A549 (cell line): ENCODE measurements at regions not wholly inside any gene's neighbourhood (a gene's known extent, or its start where the extent isn't known, plus 50 kb on each side); places are given as distances from the start of the nearest gene placed in this dataset.
A peak's percentile ranks its signal among the peaks of the same experiment; 100 is the strongest.

ENCODE experiments used
- ATAC-seq, 2 experiments: fragments of 200-7000 bp in 1 of 2; fragments of >200 bp in 1 of 2; cut with Nextera tagmentation in 1 of 2; cut with Tn5 transposase in 1 of 2; 3 replicates each; pipeline versions ENCODE4 v1.8.0 to v1.9.1; 2018 to 2020; ENCODE audit warnings: mild to moderate bottlenecking in 1 of 2, moderate library complexity in 1 of 2
- CTCF ChIA-PET: fragments of 300-600 bp; sonication (Branson Sonifier 250); formaldehyde crosslinking; extraction: SDS; loops from one replicate; lab custom pipeline; 2021; ENCODE audit warnings: antibody characterized with exemption, inconsistent platforms; lab: Yijun Ruan, JAX
- POLR2A ChIA-PET: fragments of 350-600 bp; formaldehyde crosslinking; extraction: SDS; loops from one replicate; lab custom pipeline; 2021; ENCODE audit warnings: antibody characterized with exemption, inconsistent platforms; lab: Yijun Ruan, JAX
- DNase-seq, 2 experiments: peaks; one replicate each; pipeline versions ENCODE4 v3.0.0 to v3.0.0-alpha.2; 2011 to 2016; ENCODE audit warnings: low read depth in 1 of 2, low spot score in 1 of 2
- FAIRE-seq: peaks from 2 replicates; lab custom pipeline; 2011; peaks lifted over from hg19 to GRCh38; lab: Jason Lieb, UNC
- H3K27ac ChIP-seq, 2 experiments: fragments of >200 bp; sonication (Bioruptor Twin); formaldehyde crosslinking; 3 replicates each; pipeline ENCODE4 v1.5.1; 2016 to 2017
- H3K4me1 ChIP-seq: fragments of >200 bp; sonication (Bioruptor Twin); formaldehyde crosslinking; 3 replicates; pipeline ENCODE4 v1.6.1; 2016
- H3K4me2 ChIP-seq: fragments of >200 bp; sonication (Bioruptor Twin); formaldehyde crosslinking; 3 replicates; pipeline ENCODE4 v1.6.1; 2016
- H3K4me3 ChIP-seq: fragments of >200 bp; sonication (Bioruptor Twin); formaldehyde crosslinking; 3 replicates; pipeline ENCODE4 v1.5.1; 2016
- H3K9me3 ChIP-seq: fragments of >200 bp; sonication (Bioruptor Twin); formaldehyde crosslinking; 3 replicates; pipeline ENCODE4 v1.6.1; 2016
- BHLHE40 ChIP-seq: IDR thresholded peaks from 2 replicates; pipeline ENCODE4 v1.6.1; 2012; ENCODE audit warnings: low read depth, low read length, inconsistent platforms
- CBX2 ChIP-seq: fragments of 200-600 bp; sonication (generic); IDR thresholded peaks from 2 replicates; pipeline ENCODE4 v1.6.1; 2016; ENCODE audit warnings: low read depth, mild to moderate bottlenecking, borderline replicate concordance
- EHF ChIP-seq: fragments of 250-450 bp; sonication (Bioruptor Pico); IDR thresholded peaks from 2 replicates; pipeline ENCODE4 v1.5.0; 2020; ENCODE audit warnings: mild to moderate bottlenecking
- EP300 ChIP-seq, 2 experiments: fragments of >200 bp; sonication (Bioruptor Twin); formaldehyde crosslinking; IDR thresholded peaks; 2 replicates in 1 of 2; 3 replicates in 1 of 2; pipeline ENCODE4 v1.6.1; 2016 to 2017
- GATA3 ChIP-seq: IDR thresholded peaks from 2 replicates; pipeline ENCODE4 v1.6.1; 2012; ENCODE audit warnings: borderline replicate concordance
- HOXB13 ChIP-seq: fragments of 250-450 bp; sonication (Bioruptor Pico); IDR thresholded peaks from 2 replicates; pipeline ENCODE4 v1.5.0; 2020; ENCODE audit warnings: low read depth, mild to moderate bottlenecking, moderate library complexity
- JUNB ChIP-seq: fragments of >200 bp; sonication (Bioruptor Twin); formaldehyde crosslinking; IDR thresholded peaks from 2 replicates; pipeline ENCODE4 v1.6.1; 2016
- KDM1A ChIP-seq: fragments of 200-600 bp; sonication (generic); IDR thresholded peaks from 2 replicates; pipeline ENCODE4 v1.6.1; 2016; ENCODE audit warnings: low read depth, mild to moderate bottlenecking
- MAFK ChIP-seq: fragments of 450-650 bp; IDR thresholded peaks from 2 replicates; pipeline ENCODE4 v1.6.1; 2014; ENCODE audit not compliant: partially characterized antibody
- MAZ ChIP-seq: fragments of 150-350 bp; IDR thresholded peaks from 2 replicates; pipeline ENCODE4 v1.6.1; 2014; ENCODE audit warnings: antibody characterized with exemption, low read depth, low read length, borderline replicate concordance
- PHF8 ChIP-seq: fragments of 200-600 bp; sonication (generic); IDR thresholded peaks from 2 replicates; pipeline ENCODE4 v1.6.1; 2016; ENCODE audit warnings: low read depth, mild to moderate bottlenecking, antibody characterized with exemption, moderate library complexity, borderline replicate concordance
- POLR2AphosphoS2 ChIP-seq: conservative IDR thresholded peaks from 2 replicates; pipeline ENCODE4 v1.6.1; 2012; ENCODE audit warnings: low read length, improper control_type of control experiment, inconsistent platforms
- TFCP2L1 ChIP-seq: fragments of 250-450 bp; sonication (Bioruptor Pico); IDR thresholded peaks from 2 replicates; pipeline ENCODE4 v1.5.0; 2021; ENCODE audit warnings: mild to moderate bottlenecking
- WGBS: methylation state at CpG from one replicate; pipeline ENCODE4 v1.1.6; 2017; ENCODE audit errors: missing lambda C conversion rate; 5-methylcytosine and 5-hydroxymethylcytosine counted together
- TF ChIP-seq, protein P1 (sequence below): IDR thresholded peaks from 2 replicates; pipeline ENCODE4 v1.6.1; 2012
- TF ChIP-seq, protein P2 (sequence below): IDR thresholded peaks from 2 replicates; pipeline ENCODE4 v1.6.1; 2012
- TF ChIP-seq, protein P3 (sequence below): fragments of 250-450 bp; sonication (Bioruptor Pico); IDR thresholded peaks from 2 replicates; pipeline ENCODE4 v1.5.0; 2020; ENCODE audit warnings: low read depth, mild to moderate bottlenecking, moderate library complexity
- TF ChIP-seq, protein P4 (sequence below): fragments of 200-600 bp; sonication (generic); IDR thresholded peaks from 2 replicates; pipeline ENCODE4 v1.6.1; 2016; ENCODE audit warnings: antibody characterized with exemption, mild to moderate bottlenecking, moderate library complexity
- TF ChIP-seq, protein P5 (sequence below): IDR thresholded peaks from 2 replicates; pipeline ENCODE4 v1.6.1; 2012; ENCODE audit warnings: low read depth, borderline replicate concordance
- TF ChIP-seq, protein P6 (sequence below): fragments of >200 bp; sonication (Bioruptor Twin); formaldehyde crosslinking; IDR thresholded peaks from 3 replicates; pipeline ENCODE4 v1.6.1; 2016

DNA sequence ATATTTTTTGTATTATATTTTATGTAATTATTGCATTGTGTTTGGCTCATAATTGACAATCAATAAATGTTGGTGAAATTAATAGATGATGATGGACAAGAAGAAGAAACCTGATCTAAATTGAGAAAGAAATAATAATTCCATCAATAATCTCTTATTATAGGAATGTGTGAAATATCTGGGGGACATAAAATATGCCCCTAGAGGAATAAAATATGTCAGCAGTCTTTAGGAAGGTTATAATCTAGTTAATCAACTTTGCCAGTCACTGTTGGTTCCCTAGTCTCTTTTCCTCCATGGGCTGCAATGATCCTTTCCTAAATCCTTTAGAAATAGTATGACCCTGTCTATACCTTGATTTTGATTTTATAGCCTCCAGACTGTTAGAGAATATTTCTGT, 549.7 kb upstream of the ADGRL4 start:
- TF ChIP-seq, protein P1, sequence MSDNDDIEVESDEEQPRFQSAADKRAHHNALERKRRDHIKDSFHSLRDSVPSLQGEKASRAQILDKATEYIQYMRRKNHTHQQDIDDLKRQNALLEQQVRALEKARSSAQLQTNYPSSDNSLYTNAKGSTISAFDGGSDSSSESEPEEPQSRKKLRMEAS: no peak
- TF ChIP-seq, protein P2, sequence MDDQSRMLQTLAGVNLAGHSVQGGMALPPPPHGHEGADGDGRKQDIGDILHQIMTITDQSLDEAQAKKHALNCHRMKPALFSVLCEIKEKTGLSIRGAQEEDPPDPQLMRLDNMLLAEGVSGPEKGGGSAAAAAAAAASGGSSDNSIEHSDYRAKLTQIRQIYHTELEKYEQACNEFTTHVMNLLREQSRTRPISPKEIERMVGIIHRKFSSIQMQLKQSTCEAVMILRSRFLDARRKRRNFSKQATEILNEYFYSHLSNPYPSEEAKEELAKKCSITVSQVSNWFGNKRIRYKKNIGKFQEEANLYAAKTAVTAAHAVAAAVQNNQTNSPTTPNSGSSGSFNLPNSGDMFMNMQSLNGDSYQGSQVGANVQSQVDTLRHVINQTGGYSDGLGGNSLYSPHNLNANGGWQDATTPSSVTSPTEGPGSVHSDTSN: no peak
- no peak for TF ChIP-seq HOXB13
- TF ChIP-seq, protein P3, sequence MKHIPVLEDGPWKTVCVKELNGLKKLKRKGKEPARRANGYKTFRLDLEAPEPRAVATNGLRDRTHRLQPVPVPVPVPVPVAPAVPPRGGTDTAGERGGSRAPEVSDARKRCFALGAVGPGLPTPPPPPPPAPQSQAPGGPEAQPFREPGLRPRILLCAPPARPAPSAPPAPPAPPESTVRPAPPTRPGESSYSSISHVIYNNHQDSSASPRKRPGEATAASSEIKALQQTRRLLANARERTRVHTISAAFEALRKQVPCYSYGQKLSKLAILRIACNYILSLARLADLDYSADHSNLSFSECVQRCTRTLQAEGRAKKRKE (CRISPR knock-in tag): no peak
- TF ChIP-seq CBX2: no peak
- TF ChIP-seq, protein P4, sequence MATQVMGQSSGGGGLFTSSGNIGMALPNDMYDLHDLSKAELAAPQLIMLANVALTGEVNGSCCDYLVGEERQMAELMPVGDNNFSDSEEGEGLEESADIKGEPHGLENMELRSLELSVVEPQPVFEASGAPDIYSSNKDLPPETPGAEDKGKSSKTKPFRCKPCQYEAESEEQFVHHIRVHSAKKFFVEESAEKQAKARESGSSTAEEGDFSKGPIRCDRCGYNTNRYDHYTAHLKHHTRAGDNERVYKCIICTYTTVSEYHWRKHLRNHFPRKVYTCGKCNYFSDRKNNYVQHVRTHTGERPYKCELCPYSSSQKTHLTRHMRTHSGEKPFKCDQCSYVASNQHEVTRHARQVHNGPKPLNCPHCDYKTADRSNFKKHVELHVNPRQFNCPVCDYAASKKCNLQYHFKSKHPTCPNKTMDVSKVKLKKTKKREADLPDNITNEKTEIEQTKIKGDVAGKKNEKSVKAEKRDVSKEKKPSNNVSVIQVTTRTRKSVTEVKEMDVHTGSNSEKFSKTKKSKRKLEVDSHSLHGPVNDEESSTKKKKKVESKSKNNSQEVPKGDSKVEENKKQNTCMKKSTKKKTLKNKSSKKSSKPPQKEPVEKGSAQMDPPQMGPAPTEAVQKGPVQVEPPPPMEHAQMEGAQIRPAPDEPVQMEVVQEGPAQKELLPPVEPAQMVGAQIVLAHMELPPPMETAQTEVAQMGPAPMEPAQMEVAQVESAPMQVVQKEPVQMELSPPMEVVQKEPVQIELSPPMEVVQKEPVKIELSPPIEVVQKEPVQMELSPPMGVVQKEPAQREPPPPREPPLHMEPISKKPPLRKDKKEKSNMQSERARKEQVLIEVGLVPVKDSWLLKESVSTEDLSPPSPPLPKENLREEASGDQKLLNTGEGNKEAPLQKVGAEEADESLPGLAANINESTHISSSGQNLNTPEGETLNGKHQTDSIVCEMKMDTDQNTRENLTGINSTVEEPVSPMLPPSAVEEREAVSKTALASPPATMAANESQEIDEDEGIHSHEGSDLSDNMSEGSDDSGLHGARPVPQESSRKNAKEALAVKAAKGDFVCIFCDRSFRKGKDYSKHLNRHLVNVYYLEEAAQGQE: no peak
- TF ChIP-seq, protein P5, sequence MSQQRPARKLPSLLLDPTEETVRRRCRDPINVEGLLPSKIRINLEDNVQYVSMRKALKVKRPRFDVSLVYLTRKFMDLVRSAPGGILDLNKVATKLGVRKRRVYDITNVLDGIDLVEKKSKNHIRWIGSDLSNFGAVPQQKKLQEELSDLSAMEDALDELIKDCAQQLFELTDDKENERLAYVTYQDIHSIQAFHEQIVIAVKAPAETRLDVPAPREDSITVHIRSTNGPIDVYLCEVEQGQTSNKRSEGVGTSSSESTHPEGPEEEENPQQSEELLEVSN: no peak
- TF ChIP-seq JUNB: no peak
- no peak for TF ChIP-seq POLR2AphosphoS2
- no peak for TF ChIP-seq EP300 (IDR thresholded peaks at IDR 0.05)
- TF ChIP-seq GATA3: no peak
- TF ChIP-seq MAZ: no peak
- TF ChIP-seq EHF (CRISPR knock-in tag): no peak
- TF ChIP-seq BHLHE40: no peak
- no peak for TF ChIP-seq TFCP2L1 (CRISPR knock-in tag)
- TF ChIP-seq, protein P6, sequence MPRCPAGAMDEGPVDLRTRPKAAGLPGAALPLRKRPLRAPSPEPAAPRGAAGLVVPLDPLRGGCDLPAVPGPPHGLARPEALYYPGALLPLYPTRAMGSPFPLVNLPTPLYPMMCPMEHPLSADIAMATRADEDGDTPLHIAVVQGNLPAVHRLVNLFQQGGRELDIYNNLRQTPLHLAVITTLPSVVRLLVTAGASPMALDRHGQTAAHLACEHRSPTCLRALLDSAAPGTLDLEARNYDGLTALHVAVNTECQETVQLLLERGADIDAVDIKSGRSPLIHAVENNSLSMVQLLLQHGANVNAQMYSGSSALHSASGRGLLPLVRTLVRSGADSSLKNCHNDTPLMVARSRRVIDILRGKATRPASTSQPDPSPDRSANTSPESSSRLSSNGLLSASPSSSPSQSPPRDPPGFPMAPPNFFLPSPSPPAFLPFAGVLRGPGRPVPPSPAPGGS: no peak
- TF ChIP-seq MAFK: no peak
- TF ChIP-seq KDM1A: no peak
- TF ChIP-seq PHF8: no peak
- ChIA-PET POLR2A (no interaction called here), CTCF (no interaction called here)
- Histone ChIP-seq H3K9me3 (no peaks in the 10 kb centered on the region), H3K4me3 (no peak overlapping the region), H3K27ac (no peak overlapping the region), H3K4me1 (no peaks in the 10 kb centered on the region), H3K4me2 (no peak overlapping the region)
- FAIRE-seq (no peak), ATAC-seq (no peak), DNase-seq (no peak)

DNA sequence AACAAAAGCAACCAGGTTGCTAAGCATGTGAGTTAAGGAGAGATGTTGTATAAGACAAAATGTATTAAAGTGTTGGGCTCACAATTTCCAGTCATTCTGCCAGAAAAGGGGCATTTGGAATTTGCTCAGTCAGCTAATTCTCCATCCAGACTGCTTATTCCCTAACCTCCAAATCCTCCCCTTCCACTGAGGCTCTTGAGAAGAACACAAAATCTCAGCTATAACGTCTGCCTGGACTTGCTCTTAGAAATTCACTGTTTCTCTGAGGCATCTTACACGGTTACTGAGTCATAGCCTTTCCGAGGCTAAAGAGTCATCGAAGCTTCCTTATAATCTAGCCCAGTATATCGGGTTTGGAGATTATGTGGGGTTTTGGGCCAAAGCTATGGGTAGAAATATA, 548.2 kb upstream of the ADGRL4 start:
- no peaks in the 10 kb centered on the region for H3K9me3 ChIP-seq
- DNase-seq (no peak), FAIRE-seq (no peak), ATAC-seq (no peak)
- no peak overlapping the region for H3K27ac ChIP-seq
- CTCF ChIA-PET: no interaction called here
- 10% methylated on average over 5 of the region's 5 CpGs for WGBS
- TF ChIP-seq GATA3 (no peak), MAFK (peak; percentile 82)
- H3K4me3 ChIP-seq: no peak overlapping the region
- H3K4me1 ChIP-seq: no peaks in the 10 kb centered on the region
- POLR2A ChIA-PET: no interaction called here
- H3K4me2 ChIP-seq: no peak overlapping the region
